MCF 10A (cell line): ENCODE measurements at regions not wholly inside any gene's neighbourhood (a gene's known extent, or its start where the extent isn't known, plus 50 kb on each side); places are given as distances from the start of the nearest gene placed in this dataset.

ENCODE experiments used
- BruUV-seq: library from RNA; stranded (reverse); fragments of 400-500 nt; replicated peaks from 2 replicates; lab custom pipeline; 2021; lab: Mats Ljungman, UMichigan
- CTCF ChIA-PET: fragments of 300-600 bp; sonication (Branson Sonifier 250); formaldehyde crosslinking; extraction: SDS; loops from one replicate; lab custom pipeline; 2021; ENCODE audit warnings: antibody characterized with exemption, inconsistent platforms; lab: Yijun Ruan, JAX
- POLR2A ChIA-PET: fragments of 300-600, 350-650 bp; sonication (Branson Sonifier 250); formaldehyde crosslinking; extraction: SDS; loops from one replicate; lab custom pipeline; 2020; ENCODE audit warnings: antibody characterized with exemption, inconsistent platforms; lab: Yijun Ruan, JAX
- DNase-seq: peaks from one replicate; pipeline ENCODE4 v3.0.0-alpha.2; 2018; ENCODE audit not compliant: unreplicated experiment
- H3K27ac Mint-ChIP-seq: one replicate; pipeline ENCODE4 v1.8.0; 2022; ENCODE audit warnings: mild to moderate bottlenecking, low read depth, mixed read lengths; ENCODE audit not compliant: unreplicated experiment
- H3K27me3 Mint-ChIP-seq: one replicate; pipeline ENCODE4 v1.8.0; 2022; ENCODE audit warnings: mixed read lengths; ENCODE audit not compliant: insufficient read depth, unreplicated experiment
- H3K36me3 Mint-ChIP-seq: one replicate; pipeline ENCODE4 v1.8.0; 2022; ENCODE audit warnings: mild to moderate bottlenecking, moderate library complexity, mixed read lengths; ENCODE audit not compliant: insufficient read depth, unreplicated experiment
- H3K4me1 Mint-ChIP-seq: one replicate; pipeline ENCODE4 v1.8.0; 2022; ENCODE audit warnings: mixed read lengths; ENCODE audit not compliant: insufficient read depth, unreplicated experiment
- H3K4me3 Mint-ChIP-seq: one replicate; pipeline ENCODE4 v1.8.0; 2022; ENCODE audit warnings: mild to moderate bottlenecking, moderate library complexity, mixed read lengths; ENCODE audit not compliant: unreplicated experiment
- H3K9me3 Mint-ChIP-seq: one replicate; pipeline ENCODE4 v1.8.0; 2022; ENCODE audit warnings: mixed read lengths; ENCODE audit not compliant: unreplicated experiment
- intact Hi-C: fragments of 100-400 bp; cut with micrococcal nuclease; formaldehyde crosslinking; loops from 2 replicates; pipeline ENCODE4 v1.14.1; 2022
- TF ChIP-seq, protein P1 (sequence below): fragments of 200-600 bp; IDR thresholded peaks from one replicate; pipeline ENCODE4 v1.8.0; 2022; ENCODE audit warnings: antibody characterized with exemption, mild to moderate bottlenecking; ENCODE audit not compliant: unreplicated experiment

DNA sequence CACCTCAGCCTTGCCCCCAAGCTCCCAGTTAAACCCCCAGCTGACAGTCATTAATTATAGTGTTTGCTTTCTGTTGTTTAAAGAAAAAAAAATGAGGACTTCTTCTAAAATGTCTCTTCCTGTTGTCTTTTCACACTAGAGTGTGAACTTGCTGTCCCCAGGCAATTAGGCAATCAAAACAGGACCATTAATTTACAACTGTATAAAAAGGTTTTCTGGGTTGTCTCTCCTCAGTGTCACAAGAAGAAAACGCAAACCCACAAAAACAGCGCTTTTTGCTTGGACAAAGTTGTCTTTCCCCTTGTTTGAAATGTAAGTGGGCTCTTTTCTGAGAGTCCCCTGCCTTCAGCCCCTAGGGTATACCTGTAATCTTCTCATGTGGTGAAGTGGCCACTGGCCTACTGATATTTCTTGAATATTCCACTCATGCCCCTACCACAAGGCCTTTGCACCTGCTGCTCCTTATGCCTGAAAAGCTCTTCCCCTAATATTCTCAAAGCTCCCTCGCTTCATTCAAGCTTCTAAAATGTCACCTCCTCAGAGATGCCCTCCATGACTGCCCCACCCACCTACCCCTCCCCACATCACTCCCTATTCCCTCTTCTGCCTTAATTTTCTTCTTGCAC, 158.9 kb upstream of the PWP1 start:
- no TSS peak for BruUV-seq
- Mint-ChIP-seq H3K4me1 (no peaks in the 10 kb centered on the region), H3K36me3 (no peaks in the 10 kb centered on the region), H3K9me3 (peaks cover 4% of the 10 kb centered on the region), H3K27me3 (no peaks in the 10 kb centered on the region), H3K4me3 (no peak overlapping the region), H3K27ac (no peak overlapping the region)
- CTCF ChIA-PET, result interaction anchor here (0.5 to 1.0 kb wide), 4 partner anchors 51 to 740 kb away, joined by 3 read pairs; no protein-coding TSS in a partner anchor
- POLR2A ChIA-PET, result no interaction called here
- intact Hi-C loops, result no loop called here
- TF ChIP-seq, protein P1, sequence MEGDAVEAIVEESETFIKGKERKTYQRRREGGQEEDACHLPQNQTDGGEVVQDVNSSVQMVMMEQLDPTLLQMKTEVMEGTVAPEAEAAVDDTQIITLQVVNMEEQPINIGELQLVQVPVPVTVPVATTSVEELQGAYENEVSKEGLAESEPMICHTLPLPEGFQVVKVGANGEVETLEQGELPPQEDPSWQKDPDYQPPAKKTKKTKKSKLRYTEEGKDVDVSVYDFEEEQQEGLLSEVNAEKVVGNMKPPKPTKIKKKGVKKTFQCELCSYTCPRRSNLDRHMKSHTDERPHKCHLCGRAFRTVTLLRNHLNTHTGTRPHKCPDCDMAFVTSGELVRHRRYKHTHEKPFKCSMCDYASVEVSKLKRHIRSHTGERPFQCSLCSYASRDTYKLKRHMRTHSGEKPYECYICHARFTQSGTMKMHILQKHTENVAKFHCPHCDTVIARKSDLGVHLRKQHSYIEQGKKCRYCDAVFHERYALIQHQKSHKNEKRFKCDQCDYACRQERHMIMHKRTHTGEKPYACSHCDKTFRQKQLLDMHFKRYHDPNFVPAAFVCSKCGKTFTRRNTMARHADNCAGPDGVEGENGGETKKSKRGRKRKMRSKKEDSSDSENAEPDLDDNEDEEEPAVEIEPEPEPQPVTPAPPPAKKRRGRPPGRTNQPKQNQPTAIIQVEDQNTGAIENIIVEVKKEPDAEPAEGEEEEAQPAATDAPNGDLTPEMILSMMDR, result no peak
- DNase-seq, result no peak

DNA sequence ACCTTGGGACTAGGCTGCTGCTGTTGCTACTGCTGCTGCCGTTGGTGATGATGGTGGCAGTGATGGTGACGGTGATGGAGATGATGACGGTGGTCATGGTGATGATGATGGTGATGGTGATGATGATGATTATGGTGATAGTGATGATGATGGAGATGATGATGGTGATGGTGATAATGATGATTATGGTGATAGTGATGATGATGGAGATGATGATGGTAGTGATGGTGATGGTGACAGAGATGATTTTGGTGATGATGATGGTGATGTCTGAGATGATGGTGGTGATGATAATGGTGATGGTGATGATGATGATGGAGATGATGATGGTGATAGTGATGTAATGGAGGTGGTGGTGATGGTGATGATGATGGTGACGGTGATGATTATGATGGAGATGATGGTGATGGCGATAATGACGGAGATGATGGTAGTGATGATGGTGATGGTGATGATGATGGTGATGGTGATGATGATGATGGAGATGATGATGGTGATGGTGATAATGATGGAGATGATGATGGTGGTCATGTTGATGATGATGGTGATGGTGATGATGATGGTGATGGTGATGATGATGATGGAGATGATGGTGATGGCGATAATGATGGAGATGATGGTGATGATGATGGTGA, 156.8 kb upstream of the PWP1 start:
- TF ChIP-seq, protein P1, result no peak
- no peaks in the 10 kb centered on the region for H3K4me1 Mint-ChIP-seq
- CTCF ChIA-PET, result no interaction called here
- H3K36me3 Mint-ChIP-seq, result no peaks in the 10 kb centered on the region
- POLR2A ChIA-PET, result no interaction called here
- no peaks in the 10 kb centered on the region for H3K9me3 Mint-ChIP-seq
- no peak overlapping the region for H3K27ac Mint-ChIP-seq
- H3K4me3 Mint-ChIP-seq, result no peak overlapping the region
- no peaks in the 10 kb centered on the region for H3K27me3 Mint-ChIP-seq
- intact Hi-C loops, result no loop called here
- no TSS peak for BruUV-seq
- DNase-seq, result no peak

DNA sequence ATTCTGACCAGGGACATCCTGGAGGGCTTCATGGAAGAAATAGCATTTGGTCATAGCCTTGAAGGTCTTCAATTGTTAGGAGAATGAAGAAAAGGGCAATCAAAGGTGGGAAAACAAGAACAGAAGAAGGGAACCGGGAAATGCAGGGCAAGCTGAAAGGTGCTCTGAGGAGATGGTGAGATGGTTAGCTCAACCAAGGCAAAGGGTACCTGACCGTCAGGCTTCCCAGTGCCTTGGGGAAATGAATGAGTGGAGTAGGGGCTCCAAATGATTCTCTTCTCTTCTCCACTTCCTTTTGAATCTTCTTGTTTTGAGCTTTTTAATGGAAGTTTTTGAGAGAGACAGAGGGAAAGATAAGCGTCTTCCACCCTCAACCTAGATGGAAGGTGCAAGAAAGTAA, 155.6 kb upstream of the PWP1 start:
- no TSS peak for BruUV-seq

DNA sequence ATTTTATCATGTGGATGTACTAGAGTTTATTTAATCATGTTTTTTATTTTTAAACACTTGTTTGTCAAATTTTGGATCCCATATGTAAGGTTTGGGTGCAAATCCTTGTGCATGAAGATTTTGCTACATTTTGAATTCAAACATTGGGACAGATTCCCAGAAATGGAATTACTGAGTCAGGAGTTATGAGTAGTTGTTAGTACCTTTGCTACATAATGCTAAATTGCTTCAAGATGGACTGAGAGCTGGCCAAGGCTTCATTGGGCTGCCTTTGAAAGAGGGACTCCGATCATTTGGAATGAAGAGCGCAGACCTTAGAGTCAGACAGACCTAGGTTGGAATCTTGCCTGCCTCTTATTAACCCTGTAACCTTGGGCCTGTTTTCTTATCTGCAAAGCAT, 154.9 kb upstream of the PWP1 start:
- intact Hi-C loops, result no loop called here
- no TSS peak for BruUV-seq
- no peaks in the 10 kb centered on the region for H3K9me3 Mint-ChIP-seq

More for the DNA sequence above, 155.6 kb upstream of the PWP1 start:
- no peaks in the 10 kb centered on the region for H3K9me3 Mint-ChIP-seq
- no peak for DNase-seq
- H3K4me1 Mint-ChIP-seq, result no peaks in the 10 kb centered on the region
- H3K27me3 Mint-ChIP-seq, result no peaks in the 10 kb centered on the region
- H3K36me3 Mint-ChIP-seq, result no peaks in the 10 kb centered on the region
- ChIA-PET CTCF (interaction anchor here (1.2 kb wide), 1 partner anchor 398 kb away, joined by 4 read pairs; no protein-coding TSS in a partner anchor), POLR2A (no interaction called here)
- H3K27ac Mint-ChIP-seq, result no peak overlapping the region
- TF ChIP-seq, protein P1, result no peak
- H3K4me3 Mint-ChIP-seq, result no peak overlapping the region
- intact Hi-C loops, result no loop called here

More for the DNA sequence above, 154.9 kb upstream of the PWP1 start:
- H3K27me3 Mint-ChIP-seq, result no peaks in the 10 kb centered on the region
- ChIA-PET CTCF (interaction anchor here (1.2 kb wide), 1 partner anchor 399 kb away, joined by 4 read pairs; no protein-coding TSS in a partner anchor), POLR2A (no interaction called here)
- no peak overlapping the region for H3K27ac Mint-ChIP-seq
- H3K4me1 Mint-ChIP-seq, result no peaks in the 10 kb centered on the region
- H3K4me3 Mint-ChIP-seq, result no peak overlapping the region
- H3K36me3 Mint-ChIP-seq, result no peaks in the 10 kb centered on the region
- DNase-seq, result no peak
- TF ChIP-seq, protein P1, result no peak
